GM12872 (cell line): ENCODE measurements at regions not wholly inside any gene's neighbourhood (a gene's known extent, or its start where the extent isn't known, plus 50 kb on each side); places are given as distances from the start of the nearest gene placed in this dataset.

Experiments used
- TF ChIP-seq, protein P1 (sequence below): IDR thresholded peaks from 3 replicates; pipeline ENCODE4 v1.5.1; 2011; ENCODE audit warnings: low read depth, mild to moderate bottlenecking, low read length, moderate library complexity; ENCODE audit not compliant: insufficient read depth

DNA sequence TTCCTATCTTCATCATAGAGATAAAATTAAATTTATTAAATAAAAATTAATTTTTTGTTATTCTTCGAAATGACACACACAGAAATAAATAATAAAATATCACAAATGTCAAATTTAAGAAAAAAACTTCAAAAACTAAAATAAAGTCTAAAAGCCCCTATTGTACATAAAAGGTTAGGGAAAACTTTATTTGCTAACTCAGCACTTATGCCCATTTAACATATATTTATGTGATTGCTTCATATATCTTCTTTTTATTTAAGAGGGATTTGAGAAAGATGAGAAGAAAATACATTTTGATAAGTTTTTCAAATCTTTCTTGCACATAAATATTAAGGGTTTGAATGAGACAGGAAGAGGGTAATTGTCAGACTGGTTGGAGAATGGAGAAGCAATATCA, 2350.4 kb upstream of the RAG2 start:
- TF ChIP-seq, protein P1, sequence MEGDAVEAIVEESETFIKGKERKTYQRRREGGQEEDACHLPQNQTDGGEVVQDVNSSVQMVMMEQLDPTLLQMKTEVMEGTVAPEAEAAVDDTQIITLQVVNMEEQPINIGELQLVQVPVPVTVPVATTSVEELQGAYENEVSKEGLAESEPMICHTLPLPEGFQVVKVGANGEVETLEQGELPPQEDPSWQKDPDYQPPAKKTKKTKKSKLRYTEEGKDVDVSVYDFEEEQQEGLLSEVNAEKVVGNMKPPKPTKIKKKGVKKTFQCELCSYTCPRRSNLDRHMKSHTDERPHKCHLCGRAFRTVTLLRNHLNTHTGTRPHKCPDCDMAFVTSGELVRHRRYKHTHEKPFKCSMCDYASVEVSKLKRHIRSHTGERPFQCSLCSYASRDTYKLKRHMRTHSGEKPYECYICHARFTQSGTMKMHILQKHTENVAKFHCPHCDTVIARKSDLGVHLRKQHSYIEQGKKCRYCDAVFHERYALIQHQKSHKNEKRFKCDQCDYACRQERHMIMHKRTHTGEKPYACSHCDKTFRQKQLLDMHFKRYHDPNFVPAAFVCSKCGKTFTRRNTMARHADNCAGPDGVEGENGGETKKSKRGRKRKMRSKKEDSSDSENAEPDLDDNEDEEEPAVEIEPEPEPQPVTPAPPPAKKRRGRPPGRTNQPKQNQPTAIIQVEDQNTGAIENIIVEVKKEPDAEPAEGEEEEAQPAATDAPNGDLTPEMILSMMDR: no peak

DNA sequence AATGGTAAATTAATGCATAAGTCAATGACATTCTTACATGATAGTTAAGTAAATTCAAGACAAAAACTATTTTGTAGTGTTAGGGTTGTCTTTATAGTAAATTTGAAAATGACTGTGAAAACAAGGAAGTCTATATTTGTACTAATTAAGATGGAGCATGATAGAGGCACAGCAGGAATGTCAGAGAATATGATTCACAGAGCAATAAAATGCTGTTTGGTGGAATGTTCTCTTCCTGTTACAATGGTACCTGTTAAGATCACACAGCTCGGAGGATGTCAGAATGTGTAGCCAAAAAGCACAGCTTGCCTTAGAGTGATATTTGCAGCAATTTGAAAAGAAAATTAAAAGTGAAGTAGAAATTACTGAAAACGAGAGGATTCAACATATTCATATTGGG, 2339.7 kb upstream of the RAG2 start:
- TF ChIP-seq, protein P1: no peak

DNA sequence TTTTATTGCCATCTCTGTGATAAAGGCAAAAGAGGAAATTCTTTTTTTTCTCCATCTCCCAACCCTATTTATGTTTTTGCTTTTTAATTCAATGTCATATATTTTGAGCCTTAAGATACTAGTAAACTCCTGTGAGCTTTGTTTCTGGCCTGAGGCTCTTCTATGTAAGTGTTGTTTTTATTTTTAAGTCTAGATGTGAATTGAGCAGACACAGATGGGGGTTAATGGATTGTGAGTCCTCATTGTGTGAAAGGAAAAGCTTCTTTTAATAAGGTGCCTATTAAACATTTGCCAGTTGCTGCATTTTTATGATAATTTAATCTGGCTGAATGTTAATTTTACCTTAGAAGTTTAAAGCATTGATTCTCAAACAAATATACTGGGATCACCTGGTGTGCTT, 2337.9 kb upstream of the RAG2 start:
- TF ChIP-seq, protein P1: no peak

GRCh38 chr11:38927993-38928392, 2330.0 kb upstream of the RAG2 start:
- TF ChIP-seq, protein P1: no peak

DNA sequence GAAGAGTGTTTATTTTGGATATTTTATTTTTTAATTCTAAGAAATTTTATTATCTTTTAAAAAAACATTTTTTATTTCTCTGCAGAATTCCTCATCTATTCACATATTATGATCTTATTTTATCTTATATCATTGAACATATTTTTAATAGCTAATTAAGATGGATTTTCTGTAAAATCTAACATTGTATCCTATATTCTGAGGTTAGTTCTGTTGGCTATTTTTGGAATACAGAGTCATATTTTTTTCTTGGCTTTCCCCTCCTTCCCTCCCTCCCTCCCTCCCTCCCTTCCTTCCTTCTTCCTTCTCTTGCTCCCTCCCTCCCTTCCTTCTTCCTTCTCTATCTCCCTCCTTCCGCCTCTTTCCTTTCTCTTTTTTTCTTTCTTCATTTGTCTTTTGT, 2326.6 kb upstream of the RAG2 start:
- TF ChIP-seq, protein P1: no peak

- TF ChIP-seq, protein P1: no peak
Observed at GRCh38 chr11:38900211-38900610, 2302.2 kb upstream of the RAG2 start.

- TF ChIP-seq, protein P1: no peak
Observed at GRCh38 chr11:38884145-38884865, 2286.3 kb upstream of the RAG2 start.
